ENCODE measurements at regions not wholly inside any gene's neighbourhood (a gene's known extent, or its start where the extent isn't known, plus 50 kb on each side); places are given as distances from the start of the nearest gene placed in this dataset.

DNA sequence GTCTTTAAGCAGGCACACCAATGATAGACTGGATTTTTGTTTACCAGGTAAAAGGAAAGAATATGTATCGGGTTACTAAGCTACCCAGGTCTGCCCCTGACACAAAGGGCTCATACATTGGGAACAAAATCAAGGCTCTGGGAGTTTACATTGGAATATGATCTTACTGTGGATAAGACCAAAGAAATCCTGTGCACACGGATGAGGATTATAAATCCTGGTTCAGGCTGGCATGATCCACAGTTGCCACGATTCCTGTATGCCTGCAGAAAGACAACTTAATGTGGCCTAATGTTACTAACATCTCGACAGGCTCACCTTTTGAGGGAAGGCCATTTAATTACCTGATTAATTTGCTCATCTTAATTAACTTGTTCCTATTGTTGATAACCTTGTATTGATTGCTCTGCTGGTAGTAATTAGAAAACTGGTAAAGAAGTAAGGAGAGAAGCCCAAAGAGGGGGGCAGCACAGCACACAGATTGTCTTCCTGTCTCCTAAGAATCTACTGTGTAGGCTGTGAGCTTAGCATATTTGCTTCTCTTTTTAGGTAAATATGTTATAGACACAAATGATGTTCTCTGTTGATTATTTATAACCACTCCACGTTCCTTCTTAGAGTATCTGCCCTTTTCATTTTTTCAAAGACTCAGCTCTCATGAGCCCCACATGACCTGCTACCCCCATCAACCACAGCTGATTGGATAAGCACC, 51.0 kb upstream of the TOX3 start (continued):
- TF ChIP-seq REST (IDR thresholded peaks at IDR 0.05; ENCODE audit: borderline replicate concordance in 1 of 2, low read depth in 1 of 2, low read length in 2 of 2) = no peak
- no peak for TF ChIP-seq ZNF839 (CRISPR knock-in tag; IDR thresholded peaks at IDR 0.05; ENCODE audit: borderline replicate concordance)
- TF ChIP-seq, protein P1, sequence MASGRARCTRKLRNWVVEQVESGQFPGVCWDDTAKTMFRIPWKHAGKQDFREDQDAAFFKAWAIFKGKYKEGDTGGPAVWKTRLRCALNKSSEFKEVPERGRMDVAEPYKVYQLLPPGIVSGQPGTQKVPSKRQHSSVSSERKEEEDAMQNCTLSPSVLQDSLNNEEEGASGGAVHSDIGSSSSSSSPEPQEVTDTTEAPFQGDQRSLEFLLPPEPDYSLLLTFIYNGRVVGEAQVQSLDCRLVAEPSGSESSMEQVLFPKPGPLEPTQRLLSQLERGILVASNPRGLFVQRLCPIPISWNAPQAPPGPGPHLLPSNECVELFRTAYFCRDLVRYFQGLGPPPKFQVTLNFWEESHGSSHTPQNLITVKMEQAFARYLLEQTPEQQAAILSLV (CRISPR knock-in tag; IDR thresholded peaks at IDR 0.05; ENCODE audit: borderline replicate concordance) = no peak
- no peak for TF ChIP-seq GABPA (IDR thresholded peaks at IDR 0.05; ENCODE audit: low read depth, low read length)
- TF ChIP-seq GABPA (CRISPR knock-in tag; IDR thresholded peaks at IDR 0.05; ENCODE audit: low read depth) = no peak
- no peak for TF ChIP-seq RAD51 (IDR thresholded peaks at IDR 0.05; ENCODE audit: borderline replicate concordance)
- no peak for TF ChIP-seq ZNF430 (CRISPR knock-in tag; IDR thresholded peaks at IDR 0.05)
- 0 out of 2 replicates have a peak, but pooled peaks have one; percentile 68 for TF ChIP-seq KDM4B (CRISPR knock-in tag; IDR thresholded peaks at IDR 0.05)
- no peak for TF ChIP-seq SALL2 (CRISPR knock-in tag; IDR thresholded peaks at IDR 0.05)
- TF ChIP-seq ZBTB34 (CRISPR knock-in tag; IDR thresholded peaks at IDR 0.05) = no peak
- TF ChIP-seq ZMYM2 (CRISPR knock-in tag; IDR thresholded peaks at IDR 0.05) = no peak
- no peak for TF ChIP-seq BORCS8-MEF2B (CRISPR knock-in tag; IDR thresholded peaks at IDR 0.05)
- no peak for TF ChIP-seq ZNF326 (CRISPR knock-in tag; IDR thresholded peaks at IDR 0.05; ENCODE audit: borderline replicate concordance)
- TF ChIP-seq, protein P2, sequence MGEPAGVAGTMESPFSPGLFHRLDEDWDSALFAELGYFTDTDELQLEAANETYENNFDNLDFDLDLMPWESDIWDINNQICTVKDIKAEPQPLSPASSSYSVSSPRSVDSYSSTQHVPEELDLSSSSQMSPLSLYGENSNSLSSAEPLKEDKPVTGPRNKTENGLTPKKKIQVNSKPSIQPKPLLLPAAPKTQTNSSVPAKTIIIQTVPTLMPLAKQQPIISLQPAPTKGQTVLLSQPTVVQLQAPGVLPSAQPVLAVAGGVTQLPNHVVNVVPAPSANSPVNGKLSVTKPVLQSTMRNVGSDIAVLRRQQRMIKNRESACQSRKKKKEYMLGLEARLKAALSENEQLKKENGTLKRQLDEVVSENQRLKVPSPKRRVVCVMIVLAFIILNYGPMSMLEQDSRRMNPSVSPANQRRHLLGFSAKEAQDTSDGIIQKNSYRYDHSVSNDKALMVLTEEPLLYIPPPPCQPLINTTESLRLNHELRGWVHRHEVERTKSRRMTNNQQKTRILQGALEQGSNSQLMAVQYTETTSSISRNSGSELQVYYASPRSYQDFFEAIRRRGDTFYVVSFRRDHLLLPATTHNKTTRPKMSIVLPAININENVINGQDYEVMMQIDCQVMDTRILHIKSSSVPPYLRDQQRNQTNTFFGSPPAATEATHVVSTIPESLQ (CRISPR knock-in tag; conservative IDR thresholded peaks at IDR 0.05) = no peak
- no peak for TF ChIP-seq CSRNP1 (CRISPR knock-in tag; IDR thresholded peaks at IDR 0.05)
- TF ChIP-seq, protein P3, sequence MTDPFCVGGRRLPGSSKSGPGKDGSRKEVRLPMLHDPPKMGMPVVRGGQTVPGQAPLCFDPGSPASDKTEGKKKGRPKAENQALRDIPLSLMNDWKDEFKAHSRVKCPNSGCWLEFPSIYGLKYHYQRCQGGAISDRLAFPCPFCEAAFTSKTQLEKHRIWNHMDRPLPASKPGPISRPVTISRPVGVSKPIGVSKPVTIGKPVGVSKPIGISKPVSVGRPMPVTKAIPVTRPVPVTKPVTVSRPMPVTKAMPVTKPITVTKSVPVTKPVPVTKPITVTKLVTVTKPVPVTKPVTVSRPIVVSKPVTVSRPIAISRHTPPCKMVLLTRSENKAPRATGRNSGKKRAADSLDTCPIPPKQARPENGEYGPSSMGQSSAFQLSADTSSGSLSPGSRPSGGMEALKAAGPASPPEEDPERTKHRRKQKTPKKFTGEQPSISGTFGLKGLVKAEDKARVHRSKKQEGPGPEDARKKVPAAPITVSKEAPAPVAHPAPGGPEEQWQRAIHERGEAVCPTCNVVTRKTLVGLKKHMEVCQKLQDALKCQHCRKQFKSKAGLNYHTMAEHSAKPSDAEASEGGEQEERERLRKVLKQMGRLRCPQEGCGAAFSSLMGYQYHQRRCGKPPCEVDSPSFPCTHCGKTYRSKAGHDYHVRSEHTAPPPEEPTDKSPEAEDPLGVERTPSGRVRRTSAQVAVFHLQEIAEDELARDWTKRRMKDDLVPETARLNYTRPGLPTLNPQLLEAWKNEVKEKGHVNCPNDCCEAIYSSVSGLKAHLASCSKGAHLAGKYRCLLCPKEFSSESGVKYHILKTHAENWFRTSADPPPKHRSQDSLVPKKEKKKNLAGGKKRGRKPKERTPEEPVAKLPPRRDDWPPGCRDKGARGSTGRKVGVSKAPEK (CRISPR knock-in tag; IDR thresholded peaks at IDR 0.05; ENCODE audit: borderline replicate concordance) = no peak
